ENCODE measurements at regions not wholly inside any gene's neighbourhood (a gene's known extent, or its start where the extent isn't known, plus 50 kb on each side); places are given as distances from the start of the nearest gene placed in this dataset.

GRCh38 chr3:150059729-150060128, 89.0 kb upstream of the PFN2 start:
- Histone ChIP-seq H3K4me1 (peaks cover 0 to 23% (median 12%) of the 10 kb centered on the region in 9 donors), H3K9me3 (no peaks in the 10 kb centered on the region), H3K27me3 (no peaks in the 10 kb centered on the region), H3K27ac (no peak overlapping the region), H3K36me3 (no peaks in the 10 kb centered on the region), H3K4me3 (no peak overlapping the region)
- DNase-seq (no peak), ATAC-seq (no peak)
- intact Hi-C loops (cut with DNase I): no loop called here
- WGBS, 2 donors: 86 to 95% methylated on average over 4 of the region's 4 CpGs
- TF ChIP-seq CTCF (IDR thresholded peaks at IDR 0.05): no peak

- H3K27me3 ChIP-seq: no peaks in the 10 kb centered on the region
- TF ChIP-seq CTCF (IDR thresholded peaks at IDR 0.05): no peak
These were observed 88.5 kb upstream of the PFN2 start for GRCh38 chr3:150059241-150059640.

GRCh38 chr3:150057227-150057626, 86.5 kb upstream of the PFN2 start:
- TF ChIP-seq CTCF (IDR thresholded peaks at IDR 0.05): no peak
- intact Hi-C loops (cut with DNase I): no loop called here
- no peaks in the 10 kb centered on the region for H3K36me3 ChIP-seq
- no peaks in the 10 kb centered on the region for H3K27me3 ChIP-seq
- no peak overlapping the region for H3K4me3 ChIP-seq
- H3K9me3 ChIP-seq: no peaks in the 10 kb centered on the region
- DNase-seq (no peak), ATAC-seq (no peak)
- no peak overlapping the region for H3K27ac ChIP-seq
- 93 to 94% methylated on average over 4 of the region's 4 CpGs for WGBS, 2 donors
- H3K4me1 ChIP-seq: peaks cover 0 to 16% (median 10%) of the 10 kb centered on the region in 9 donors

More at GRCh38 chr3:150059241-150059640, 88.5 kb upstream of the PFN2 start:
- no peaks in the 10 kb centered on the region for H3K9me3 ChIP-seq
- intact Hi-C loops (cut with DNase I): no loop called here
- no peak for DNase-seq
- H3K36me3 ChIP-seq: no peaks in the 10 kb centered on the region
- no peak overlapping the region for H3K27ac ChIP-seq
- 68 to 86% methylated on average over 5 of the region's 5 CpGs for WGBS, 2 donors
- H3K4me1 ChIP-seq: peaks cover 0 to 23% (median 12%) of the 10 kb centered on the region in 9 donors
- H3K4me3 ChIP-seq: no peak overlapping the region
- ATAC-seq: no peak

GRCh38 chr3:150055332-150055731, 84.6 kb upstream of the PFN2 start:
- no peaks in the 10 kb centered on the region for H3K9me3 ChIP-seq
- DNase-seq (no peak), ATAC-seq (no peak)
- no peaks in the 10 kb centered on the region for H3K36me3 ChIP-seq
- no peaks in the 10 kb centered on the region for H3K27me3 ChIP-seq
- H3K27ac ChIP-seq: no peak overlapping the region
- no peaks in the 10 kb centered on the region for H3K4me1 ChIP-seq
- TF ChIP-seq CTCF (IDR thresholded peaks at IDR 0.05): no peak
- no peak overlapping the region for H3K4me3 ChIP-seq
- intact Hi-C loops (cut with DNase I): no loop called here
- WGBS, 2 donors: 93 to 97% methylated on average over 6 of the region's 6 CpGs
